ENCODE measurements at regions not wholly inside any gene's neighbourhood (a gene's known extent, or its start where the extent isn't known, plus 50 kb on each side); places are given as distances from the start of the nearest gene placed in this dataset.
A peak's percentile ranks its signal among the peaks of the same experiment; 100 is the strongest.

DNA sequence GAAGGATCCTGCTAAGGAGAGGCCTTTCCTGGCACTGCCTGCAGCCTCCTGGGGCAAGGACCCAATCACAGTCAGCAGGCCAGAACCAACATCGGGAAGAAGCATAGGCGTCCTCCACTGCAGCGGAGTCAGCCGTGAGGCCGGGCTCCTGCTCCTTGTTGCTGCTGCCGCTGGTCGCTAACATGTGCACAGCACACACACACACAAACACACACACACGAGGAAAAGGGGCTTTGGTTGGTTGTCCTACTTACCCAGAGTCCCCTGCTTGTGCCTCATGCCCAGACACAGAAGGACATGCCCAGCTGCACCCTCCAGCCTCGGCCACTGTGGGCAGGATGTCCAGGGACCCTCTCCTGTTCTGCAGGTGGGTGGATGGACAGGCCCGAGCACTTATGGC is 209.4 kb downstream of the GLI2 start:
- no peak overlapping the region for H3K4me3 Mint-ChIP-seq
- 81 to 84% methylated on average over 7 to 10 of the region's 10 CpGs for WGBS, 2 experiments (ENCODE audit: insufficient coverage in 1 of 2, insufficient read length in 1 of 2)
- no peaks in the 10 kb centered on the region for H3K27me3 Mint-ChIP-seq (ENCODE audit: insufficient read depth)

DNA sequence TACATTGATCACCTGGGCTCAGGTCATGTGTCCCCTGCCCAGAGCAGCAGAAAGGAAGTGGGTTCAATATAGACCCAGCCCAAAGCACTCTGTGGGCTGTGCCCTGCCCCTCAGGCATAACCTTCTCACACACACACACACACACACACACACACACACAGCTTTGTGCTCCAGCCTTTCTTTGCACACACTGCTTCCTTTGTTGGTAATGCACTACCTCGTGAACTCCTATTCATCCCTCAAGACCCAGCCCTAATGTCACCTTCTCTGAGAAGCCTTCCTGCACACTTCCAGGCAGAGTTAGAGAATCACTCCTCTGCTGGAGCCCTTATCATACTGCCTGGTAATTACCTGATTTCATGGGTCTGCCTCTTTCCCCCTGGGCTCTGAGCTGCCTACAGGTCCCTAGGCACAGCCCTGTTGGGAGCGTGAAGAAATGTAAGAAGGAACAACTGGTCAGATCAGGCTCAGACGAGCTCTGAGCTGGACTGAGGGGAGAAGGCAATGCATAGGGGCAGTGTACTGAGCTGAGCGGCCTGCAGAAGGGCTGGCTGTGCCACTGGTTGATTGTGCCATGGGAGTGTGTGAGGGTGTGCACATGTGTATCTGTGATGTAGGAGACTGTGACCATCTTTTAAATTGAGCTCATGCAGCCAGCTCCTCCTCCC is 210.3 kb downstream of the GLI2 start:
- Mint-ChIP-seq H3K27me3 (ENCODE audit: insufficient read depth) (no peaks in the 10 kb centered on the region), H3K36me3 (ENCODE audit: low read depth) (peaks cover 15% of the 10 kb centered on the region), H3K9me3 (peaks cover 6% of the 10 kb centered on the region), H3K4me3 (no peak overlapping the region), H3K27ac (no peak overlapping the region), H3K4me1 (peaks cover 3% of the 10 kb centered on the region)
- DNase-seq, result no peak
- no peaks in the 10 kb centered on the region for H3K27me3 ChIP-seq (ENCODE audit: control insufficient read depth, insufficient read depth, low read length, poor library complexity, severe bottlenecking)
- TF ChIP-seq, protein P1, sequence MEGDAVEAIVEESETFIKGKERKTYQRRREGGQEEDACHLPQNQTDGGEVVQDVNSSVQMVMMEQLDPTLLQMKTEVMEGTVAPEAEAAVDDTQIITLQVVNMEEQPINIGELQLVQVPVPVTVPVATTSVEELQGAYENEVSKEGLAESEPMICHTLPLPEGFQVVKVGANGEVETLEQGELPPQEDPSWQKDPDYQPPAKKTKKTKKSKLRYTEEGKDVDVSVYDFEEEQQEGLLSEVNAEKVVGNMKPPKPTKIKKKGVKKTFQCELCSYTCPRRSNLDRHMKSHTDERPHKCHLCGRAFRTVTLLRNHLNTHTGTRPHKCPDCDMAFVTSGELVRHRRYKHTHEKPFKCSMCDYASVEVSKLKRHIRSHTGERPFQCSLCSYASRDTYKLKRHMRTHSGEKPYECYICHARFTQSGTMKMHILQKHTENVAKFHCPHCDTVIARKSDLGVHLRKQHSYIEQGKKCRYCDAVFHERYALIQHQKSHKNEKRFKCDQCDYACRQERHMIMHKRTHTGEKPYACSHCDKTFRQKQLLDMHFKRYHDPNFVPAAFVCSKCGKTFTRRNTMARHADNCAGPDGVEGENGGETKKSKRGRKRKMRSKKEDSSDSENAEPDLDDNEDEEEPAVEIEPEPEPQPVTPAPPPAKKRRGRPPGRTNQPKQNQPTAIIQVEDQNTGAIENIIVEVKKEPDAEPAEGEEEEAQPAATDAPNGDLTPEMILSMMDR (conservative IDR thresholded peaks at IDR 0.05), result no peak
- no peak overlapping the region for H3K9ac ChIP-seq (ENCODE audit: extremely low read depth, low read length, poor library complexity, severe bottlenecking)
- H3K9me3 ChIP-seq (ENCODE audit: control insufficient read depth, low read length), result no peaks in the 10 kb centered on the region
- no peak overlapping the region for H3K4me3 ChIP-seq (ENCODE audit: low read length)
- H3K36me3 ChIP-seq (ENCODE audit: control insufficient read depth, insufficient read depth, low read length), result no peaks in the 10 kb centered on the region
- peak overlapping the region; percentile 55 for H3K27ac ChIP-seq (ENCODE audit: low read depth, low read length)
- no peaks in the 10 kb centered on the region for H3K4me1 ChIP-seq (ENCODE audit: control insufficient read depth, insufficient read depth, low read length)
- 79 to 90% methylated on average over 3 to 4 of the region's 4 CpGs for WGBS, 2 experiments (ENCODE audit: insufficient coverage in 1 of 2, insufficient read length in 1 of 2)

More for the DNA sequence above, 209.4 kb downstream of the GLI2 start:
- no peak overlapping the region for H3K9ac ChIP-seq (ENCODE audit: extremely low read depth, low read length, poor library complexity, severe bottlenecking)
- H3K4me3 ChIP-seq (ENCODE audit: low read length), result no peak overlapping the region
- no peak overlapping the region for H3K27ac Mint-ChIP-seq
- H3K27me3 ChIP-seq (ENCODE audit: control insufficient read depth, insufficient read depth, low read length, poor library complexity, severe bottlenecking), result no peaks in the 10 kb centered on the region
- no peaks in the 10 kb centered on the region for H3K9me3 ChIP-seq (ENCODE audit: control insufficient read depth, low read length)
- H3K36me3 Mint-ChIP-seq (ENCODE audit: low read depth), result peaks cover 15% of the 10 kb centered on the region
- peaks cover 12% of the 10 kb centered on the region for H3K4me1 Mint-ChIP-seq
- H3K36me3 ChIP-seq (ENCODE audit: control insufficient read depth, insufficient read depth, low read length), result no peaks in the 10 kb centered on the region
- TF ChIP-seq, protein P1 (conservative IDR thresholded peaks at IDR 0.05), result no peak
- DNase-seq, result no peak
- peaks cover 6% of the 10 kb centered on the region for H3K9me3 Mint-ChIP-seq
- no peak overlapping the region for H3K27ac ChIP-seq (ENCODE audit: low read depth, low read length)
- H3K4me1 ChIP-seq (ENCODE audit: control insufficient read depth, insufficient read depth, low read length), result no peaks in the 10 kb centered on the region

DNA sequence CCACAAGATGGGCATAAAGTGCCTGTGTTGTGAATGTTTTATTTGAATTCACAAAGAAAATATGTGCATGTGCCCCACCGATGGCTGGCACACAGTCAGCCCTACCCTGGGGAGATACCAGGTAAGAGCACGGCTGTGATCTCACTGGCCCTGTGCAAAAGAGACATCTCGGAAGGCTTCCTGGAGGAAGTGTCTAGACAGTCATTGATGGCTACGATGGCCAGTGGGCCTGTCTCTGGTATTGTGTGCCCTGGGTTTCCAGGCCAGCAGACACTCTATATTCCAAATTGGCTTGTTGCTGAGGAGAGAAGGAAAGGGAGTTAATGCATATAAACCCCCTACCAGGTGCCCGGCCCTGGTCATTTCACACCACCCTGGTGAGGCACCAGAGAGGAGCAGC is 211.7 kb downstream of the GLI2 start:
- Mint-ChIP-seq H3K4me1 (no peaks in the 10 kb centered on the region), H3K4me3 (no peak overlapping the region)

More for the DNA sequence above, 211.7 kb downstream of the GLI2 start:
- no peak overlapping the region for H3K4me3 ChIP-seq (ENCODE audit: low read length)
- H3K36me3 Mint-ChIP-seq (ENCODE audit: low read depth), result peaks cover 11% of the 10 kb centered on the region
- H3K27ac ChIP-seq (ENCODE audit: low read depth, low read length), result no peak overlapping the region
- H3K36me3 ChIP-seq (ENCODE audit: control insufficient read depth, insufficient read depth, low read length), result no peaks in the 10 kb centered on the region
- no peaks in the 10 kb centered on the region for H3K27me3 Mint-ChIP-seq (ENCODE audit: insufficient read depth)
- TF ChIP-seq, protein P1 (conservative IDR thresholded peaks at IDR 0.05), result no peak
- peaks cover 5% of the 10 kb centered on the region for H3K9me3 Mint-ChIP-seq
- no peaks in the 10 kb centered on the region for H3K27me3 ChIP-seq (ENCODE audit: control insufficient read depth, insufficient read depth, low read length, poor library complexity, severe bottlenecking)
- no peak overlapping the region for H3K9ac ChIP-seq (ENCODE audit: extremely low read depth, low read length, poor library complexity, severe bottlenecking)
- H3K9me3 ChIP-seq (ENCODE audit: control insufficient read depth, low read length), result no peaks in the 10 kb centered on the region
- no peaks in the 10 kb centered on the region for H3K4me1 ChIP-seq (ENCODE audit: control insufficient read depth, insufficient read depth, low read length)
- H3K27ac Mint-ChIP-seq, result no peak overlapping the region
- no peak for DNase-seq
- 95 to 96% methylated on average over 3 to 5 of the region's 5 CpGs for WGBS, 2 experiments (ENCODE audit: insufficient coverage in 1 of 2, insufficient read length in 1 of 2)
